Motor neuron (in vitro differentiated cells): ENCODE measurements at regions not wholly inside any gene's neighbourhood (a gene's known extent, or its start where the extent isn't known, plus 50 kb on each side); places are given as distances from the start of the nearest gene placed in this dataset.
A peak's percentile ranks its signal among the peaks of the same experiment; 100 is the strongest.

Source experiments
- ATAC-seq, 8 experiments: fragments of 200-7000 bp; cut with Tn5 transposase; replicated peaks in 6 of 8; 2 replicates each; pipeline ENCODE4 v1.8.0; 2021; ENCODE audit warnings: mild to moderate bottlenecking in 8 of 8, moderate library complexity in 8 of 8
- H3K27ac ChIP-seq, 2 donors: fragments of 250-450 bp; sonication (Bioruptor Pico); 2 replicates each; pipeline ENCODE4 v1.9.0; 2021; ENCODE audit warnings: antibody characterized with exemption in 2 of 2, mild to moderate bottlenecking in 2 of 2, moderate library complexity in 1 of 2
- H3K4me1 ChIP-seq, 2 donors: fragments of 250-450 bp; sonication (Bioruptor Pico); replicated peaks in 1 of 2; 2 replicates each; pipeline ENCODE4 v1.6.1; 2021; ENCODE audit warnings: antibody characterized with exemption in 2 of 2, mild to moderate bottlenecking in 2 of 2, moderate library complexity in 1 of 2
- H3K4me3 ChIP-seq, 5 donors: fragments of 250-450 bp; sonication (Bioruptor Pico); 2 replicates each; pipeline ENCODE4 v1.9.0; 2021; ENCODE audit warnings: antibody characterized with exemption in 5 of 5, mild to moderate bottlenecking in 5 of 5, moderate library complexity in 4 of 5
- WGBS, 10 experiments: fragments of 450-650 bp; shearing (Covaris generic); methylation state at CpG; one replicate each; pipeline ENCODE4 v1.0.0; 2022; 5-methylcytosine and 5-hydroxymethylcytosine counted together
- in situ Hi-C, 9 experiments: fragments of 400-800 bp; cut with MboI; loops; one replicate each; pipeline ENCODE4 v1.15.0; 2021; ENCODE audit warnings: low sequenced_read_pairs in 9 of 9, low pct_unique_long_range_greater_than_20kb in 2 of 9; ENCODE audit not compliant: unreplicated experiment in 9 of 9

GRCh38 chr9:90343991-90344390 lies 298.6 kb downstream of the DIRAS2 start:
- H3K4me3 ChIP-seq: no peak overlapping the region
- ATAC-seq: peak in 7 of 8 experiments; percentile 34 to 97 (median 82)
- WGBS, 10 experiments: 0 to 50% (median 17%) methylated on average over 1 of the region's 1 CpG
- H3K27ac ChIP-seq: no peak overlapping the region
- in situ Hi-C loops: no loop called here
- peaks cover 10 to 19% of the 10 kb centered on the region in 2 donors for H3K4me1 ChIP-seq

- in situ Hi-C loops: no loop called here
- WGBS, 10 experiments: 0 to 100% (median 0%) methylated on average over 2 of the region's 2 CpGs; no CpG with 5 or more reads in 3 of the 10 experiments
- no peak overlapping the region for H3K4me3 ChIP-seq
- no peak overlapping the region for H3K27ac ChIP-seq
- H3K4me1 ChIP-seq: peaks cover 9 to 11% of the 10 kb centered on the region in 2 donors
- ATAC-seq: peak in 2 of 8 experiments; percentile 19 to 33
Measured at GRCh38 chr9:90365666-90366065, 277.0 kb downstream of the DIRAS2 start.

GRCh38 chr9:90368241-90368640 lies 274.4 kb downstream of the DIRAS2 start:
- in situ Hi-C loops: no loop called here
- no peak for ATAC-seq
- Histone ChIP-seq H3K4me1 (peaks cover 9 to 11% of the 10 kb centered on the region in 2 donors), H3K4me3 (no peak overlapping the region), H3K27ac (no peak overlapping the region)

DNA sequence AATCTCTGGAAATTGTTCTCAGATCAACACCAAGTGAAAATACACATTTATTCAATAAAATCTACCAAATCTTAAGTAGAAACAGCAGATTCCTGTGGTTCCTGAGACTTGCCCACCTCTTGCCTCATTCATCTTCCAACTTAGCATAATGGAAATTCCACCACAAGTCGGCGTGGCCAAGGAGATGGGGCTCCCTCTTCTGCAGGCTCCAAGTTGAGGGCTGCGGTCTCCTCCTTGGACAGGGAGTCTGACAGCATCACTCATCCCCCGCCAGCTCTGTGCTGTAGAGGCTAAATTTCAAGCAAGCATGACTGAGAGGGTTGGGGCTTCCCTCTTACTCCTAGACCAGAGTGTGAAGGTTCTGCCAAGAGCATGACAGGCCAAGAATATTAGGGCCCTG lies 273.7 kb downstream of the DIRAS2 start:
- Histone ChIP-seq H3K4me3 (no peak overlapping the region), H3K27ac (no peak overlapping the region), H3K4me1 (peaks cover 9 to 11% of the 10 kb centered on the region in 2 donors)
- in situ Hi-C loops: no loop called here
- 10 to 92% (median 74%) methylated on average over 1 to 4 of the region's 4 CpGs; no CpG with 5 or more reads in 5 of the 10 experiments for WGBS, 10 experiments
- ATAC-seq: peak in 2 of 8 experiments; percentile 28 to 85

DNA sequence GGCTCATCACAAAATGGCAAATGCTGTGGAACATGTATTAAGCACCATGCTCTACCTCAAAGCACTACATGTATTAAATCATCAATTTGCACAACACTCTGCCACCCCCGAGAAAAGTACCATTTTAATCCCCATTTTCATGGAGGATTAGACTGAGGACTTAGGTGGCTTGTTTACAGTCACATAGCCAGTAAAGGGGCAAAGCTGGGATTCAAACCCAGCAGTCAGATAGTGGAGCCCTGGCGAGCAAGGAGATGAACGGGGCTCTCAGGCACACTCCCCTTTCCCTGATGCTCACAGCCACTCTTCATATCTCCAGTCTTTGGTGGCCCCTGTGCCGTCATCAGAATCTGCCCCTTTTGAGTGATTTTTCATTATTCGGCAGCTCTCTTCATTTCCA lies 262.9 kb downstream of the DIRAS2 start:
- Histone ChIP-seq H3K4me3 (no peak overlapping the region), H3K27ac (no peak overlapping the region), H3K4me1 (peaks cover 0 to 2% of the 10 kb centered on the region in 2 donors)
- WGBS, 10 experiments: 0 to 100% (median 75%) methylated on average over 1 to 5 of the region's 5 CpGs
- ATAC-seq: no peak
- in situ Hi-C loops: no loop called here

DNA sequence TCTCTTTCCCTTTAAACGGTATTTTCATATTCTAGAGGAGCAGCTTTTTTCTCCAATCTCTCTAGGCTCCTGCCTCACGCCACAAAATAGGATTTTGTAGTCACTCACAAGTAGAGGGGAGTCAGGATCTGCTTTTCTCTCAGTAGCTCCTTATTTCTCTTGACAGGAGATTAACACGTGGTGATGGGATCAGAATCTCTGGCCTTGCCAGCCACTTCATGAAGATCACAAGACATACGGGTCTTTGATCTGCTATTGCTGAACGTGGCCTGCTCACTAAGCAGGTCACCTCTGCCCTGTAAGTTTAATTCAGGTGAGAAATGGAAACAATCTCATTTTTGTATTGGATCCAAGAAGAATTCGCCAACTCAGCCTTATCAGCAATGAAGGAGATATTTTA lies 257.5 kb downstream of the DIRAS2 start:
- Histone ChIP-seq H3K4me3 (no peak overlapping the region), H3K27ac (no peak overlapping the region), H3K4me1 (no peaks in the 10 kb centered on the region)
- 0 to 100% (median 61%) methylated on average over 2 to 6 of the region's 6 CpGs for WGBS, 10 experiments
- in situ Hi-C loops: no loop called here
- ATAC-seq: no peak

DNA sequence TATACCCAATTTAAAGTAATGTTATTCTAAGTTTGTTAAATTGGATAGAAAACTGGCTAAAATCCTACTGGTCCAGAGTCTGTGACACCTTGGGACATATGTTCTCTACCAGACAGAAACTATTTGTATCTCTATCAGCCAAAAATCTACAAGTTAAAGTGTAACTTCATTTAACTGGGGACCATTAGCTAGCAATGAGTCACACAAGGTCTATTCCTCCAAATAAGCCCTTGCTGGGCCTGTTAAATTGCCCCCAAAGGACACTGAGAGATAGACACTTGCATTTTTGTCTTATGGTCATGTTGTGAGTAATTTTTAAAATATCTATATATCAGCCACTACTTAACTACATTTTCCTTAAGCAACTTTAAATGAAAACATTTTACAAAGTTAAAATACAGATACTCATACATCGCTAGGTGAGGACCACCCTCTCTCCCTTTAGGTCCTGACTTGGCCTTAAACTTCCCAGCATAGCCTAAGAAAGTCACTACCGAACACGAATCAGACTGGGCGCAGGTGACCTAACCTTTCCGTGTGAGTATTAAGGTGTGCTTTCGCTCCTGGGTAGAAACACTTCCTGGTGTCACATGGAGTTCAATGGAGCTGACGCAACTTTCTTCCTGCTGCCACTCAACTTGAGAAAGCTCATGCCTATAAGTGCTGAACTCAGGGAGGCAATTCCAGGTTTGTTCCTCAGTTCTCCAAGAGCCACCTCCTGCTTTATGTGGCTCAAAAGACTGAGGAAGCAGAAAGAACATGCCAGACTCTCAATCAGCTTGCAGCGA lies 249.1 kb downstream of the DIRAS2 start:
- Histone ChIP-seq H3K4me1 (no peaks in the 10 kb centered on the region), H3K27ac (no peak overlapping the region), H3K4me3 (no peak overlapping the region)
- WGBS, 10 experiments: 40 to 100% (median 83%) methylated on average over 1 to 7 of the region's 8 CpGs; no CpG with 5 or more reads in 1 of the 10 experiments
- in situ Hi-C loops: no loop called here
- no peak for ATAC-seq

- Histone ChIP-seq H3K4me3 (no peak overlapping the region), H3K4me1 (no peaks in the 10 kb centered on the region), H3K27ac (no peak overlapping the region)
- no peak for ATAC-seq
- in situ Hi-C loops: no loop called here
- 20 to 100% (median 75%) methylated on average over 2 to 3 of the region's 3 CpGs; no CpG with 5 or more reads in 2 of the 10 experiments for WGBS, 10 experiments
Measured at GRCh38 chr9:90394871-90395270, 247.8 kb downstream of the DIRAS2 start.

GRCh38 chr9:90400091-90400490 lies 242.5 kb downstream of the DIRAS2 start:
- 0 to 100% (median 88%) methylated on average over 1 to 6 of the region's 6 CpGs; no CpG with 5 or more reads in 4 of the 10 experiments for WGBS, 10 experiments
- in situ Hi-C loops: no loop called here
- ATAC-seq: no peak
- Histone ChIP-seq H3K4me3 (no peak overlapping the region), H3K4me1 (no peaks in the 10 kb centered on the region), H3K27ac (no peak overlapping the region)

GRCh38 chr9:90408659-90409058 lies 234.0 kb downstream of the DIRAS2 start:
- H3K4me1 ChIP-seq: no peaks in the 10 kb centered on the region
- no peak for ATAC-seq
- WGBS, 10 experiments: 8 to 100% (median 85%) methylated on average over 1 to 3 of the region's 3 CpGs
- H3K4me3 ChIP-seq: no peak overlapping the region
- in situ Hi-C loops: no loop called here
- H3K27ac ChIP-seq: no peak overlapping the region

DNA sequence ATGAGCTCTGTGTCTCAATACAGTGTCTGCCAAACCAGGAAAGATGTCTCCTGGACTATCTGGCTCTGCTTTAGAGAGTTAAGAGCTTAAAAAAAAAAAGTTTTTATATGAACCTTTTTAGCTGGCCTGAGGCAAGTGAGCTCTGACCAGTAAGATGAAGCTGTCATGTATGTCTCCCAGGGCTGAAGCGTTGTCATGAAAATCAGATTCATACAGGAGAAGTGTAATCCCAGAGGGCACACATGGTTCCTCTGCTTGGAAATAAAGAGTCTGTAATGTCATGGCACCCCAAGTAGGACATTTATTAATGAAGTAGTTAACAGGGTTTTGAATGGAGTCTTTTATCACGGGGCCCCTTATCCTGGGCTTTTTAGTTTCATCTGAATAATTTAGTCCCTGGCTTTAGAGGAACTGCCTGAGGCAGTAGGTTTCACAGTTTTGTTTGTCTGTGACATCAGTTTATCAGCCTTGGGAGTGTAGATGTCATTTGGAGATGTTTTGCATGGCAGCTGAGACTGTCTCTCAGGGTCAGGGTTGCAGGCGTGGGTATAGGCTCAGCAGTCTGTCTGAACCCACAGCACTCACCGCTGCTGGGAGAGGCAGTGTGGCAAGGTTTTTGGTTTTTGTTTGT lies 223.3 kb downstream of the DIRAS2 start:
- peak in 6 of 8 experiments; percentile 24 to 83 (median 44) for ATAC-seq
- in situ Hi-C loops: no loop called here

DNA sequence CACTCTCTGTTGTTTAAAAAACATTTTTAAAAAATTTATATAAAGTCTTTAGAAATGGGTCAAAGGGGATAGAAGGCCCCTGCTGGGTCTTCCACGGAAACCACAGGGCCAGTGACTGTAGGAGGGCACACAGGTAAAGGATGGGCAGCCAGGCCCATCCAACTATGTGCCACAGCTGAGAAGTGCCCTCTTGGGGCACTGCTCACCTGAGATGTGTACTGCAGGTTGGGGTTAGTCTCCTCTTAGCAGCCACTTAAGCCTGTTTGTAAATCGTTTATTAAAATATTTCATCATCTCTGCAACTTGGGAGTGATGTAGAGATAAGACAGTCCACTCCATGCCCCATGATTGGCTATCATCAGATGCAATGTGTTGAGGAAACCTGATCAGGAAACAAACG lies 222.4 kb downstream of the DIRAS2 start:
- no peak for ATAC-seq
- H3K4me1 ChIP-seq: peaks cover 0 to 8% of the 10 kb centered on the region in 2 donors
- in situ Hi-C loops: no loop called here
- H3K27ac ChIP-seq: no peak overlapping the region
- 0 to 83% (median 60%) methylated on average over 1 to 2 of the region's 3 CpGs; no CpG with 5 or more reads in 3 of the 10 experiments for WGBS, 10 experiments
- H3K4me3 ChIP-seq: no peak overlapping the region

More for the DNA sequence above, 223.3 kb downstream of the DIRAS2 start:
- H3K4me3 ChIP-seq: no peak overlapping the region
- peaks cover 0 to 8% of the 10 kb centered on the region in 2 donors for H3K4me1 ChIP-seq
- 6 to 74% (median 41%) methylated on average over 1 to 3 of the region's 4 CpGs for WGBS, 10 experiments
- H3K27ac ChIP-seq: no peak overlapping the region

DNA sequence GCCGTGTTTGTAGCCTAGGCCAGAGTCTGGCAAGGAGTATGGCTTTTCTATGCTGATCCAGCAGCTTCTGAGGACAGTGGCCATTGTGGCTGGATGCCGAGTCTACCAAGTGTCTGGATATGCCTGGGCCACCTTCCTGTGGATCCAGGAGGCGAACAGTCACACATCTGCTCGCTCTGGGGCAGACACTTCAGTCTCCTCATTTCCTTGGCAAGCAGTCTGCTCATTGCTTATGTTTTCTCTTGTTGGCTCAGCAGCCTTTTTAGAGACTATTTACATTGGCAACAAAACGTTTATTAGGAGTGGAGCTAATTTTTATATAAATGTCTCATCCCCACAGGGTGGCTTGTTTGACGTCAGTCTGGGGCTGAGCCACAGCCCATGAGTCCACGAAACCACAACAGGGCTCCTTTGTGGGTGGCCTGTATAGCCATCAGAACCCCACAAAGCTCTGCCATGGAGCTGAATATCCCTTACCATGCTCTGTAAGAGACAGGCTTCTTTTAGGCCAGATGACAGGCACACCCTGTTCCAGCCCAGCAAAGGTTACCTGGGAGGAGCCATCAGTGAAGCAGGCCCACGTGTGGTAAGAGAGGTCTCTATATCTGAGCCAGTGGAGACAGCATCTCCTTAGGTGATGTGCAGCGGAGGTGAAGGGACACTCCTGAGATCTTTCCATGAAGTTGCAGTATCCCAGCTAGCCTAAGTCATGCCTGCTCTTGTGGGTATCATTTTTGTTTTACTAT lies 221.7 kb downstream of the DIRAS2 start:
- whole genome bisulfite sequencing, 10 experiments: 3 to 100% (median 37%) methylated on average over 1 to 6 of the region's 9 CpGs; no CpG with 5 or more reads in 2 of the 10 experiments

More for the DNA sequence above, 221.7 kb downstream of the DIRAS2 start:
- peaks cover 2 to 8% of the 10 kb centered on the region in 2 donors for H3K4me1 ChIP-seq
- H3K4me3 ChIP-seq: no peak overlapping the region
- H3K27ac ChIP-seq: no peak overlapping the region
- in situ Hi-C loops: no loop called here
- ATAC-seq: no peak
